AG09309 (cell line): ENCODE measurements at regions not wholly inside any gene's neighbourhood (a gene's known extent, or its start where the extent isn't known, plus 50 kb on each side); places are given as distances from the start of the nearest gene placed in this dataset.

Source experiments
- DNase-seq: peaks from one replicate; pipeline ENCODE4 v3.0.0-alpha.2; 2010; ENCODE audit warnings: low read depth
- H3K4me3 ChIP-seq: 2 replicates; pipeline ENCODE4 v1.5.1; 2011; ENCODE audit warnings: mild to moderate bottlenecking, low read depth, low read length, moderate library complexity; ENCODE audit not compliant: control insufficient read depth
- CTCF ChIP-seq: IDR thresholded peaks from 2 replicates; pipeline ENCODE4 v1.5.1; 2011; ENCODE audit warnings: mild to moderate bottlenecking, low read depth, low read length, inconsistent platforms; ENCODE audit not compliant: insufficient read depth, control insufficient read depth; ENCODE audit errors: missing control alignments

GRCh38 chr10:129055225-129055624 lies 411.8 kb upstream of the MGMT start:
- no peak for DNase-seq
- TF ChIP-seq CTCF: no peak
- H3K4me3 ChIP-seq: no peak overlapping the region

- DNase-seq: no peak
- H3K4me3 ChIP-seq: no peak overlapping the region
- no peak for TF ChIP-seq CTCF
Measured at GRCh38 chr10:129055986-129056385, 411.1 kb upstream of the MGMT start.

- no peak for DNase-seq
- TF ChIP-seq CTCF: no peak
- H3K4me3 ChIP-seq: no peak overlapping the region
Measured at GRCh38 chr10:129056734-129057689, 410.0 kb upstream of the MGMT start.

GRCh38 chr10:129057856-129058663 lies 409.0 kb upstream of the MGMT start:
- DNase-seq: no peak
- no peak for TF ChIP-seq CTCF
- H3K4me3 ChIP-seq: no peak overlapping the region

GRCh38 chr10:129058664-129059155 lies 408.3 kb upstream of the MGMT start:
- no peak for TF ChIP-seq CTCF
- H3K4me3 ChIP-seq: no peak overlapping the region
- DNase-seq: no peak

GRCh38 chr10:129059977-129060376 lies 407.1 kb upstream of the MGMT start:
- no peak for DNase-seq
- no peak overlapping the region for H3K4me3 ChIP-seq
- no peak for TF ChIP-seq CTCF
